ENCODE measurements at regions not wholly inside any gene's neighbourhood (a gene's known extent, or its start where the extent isn't known, plus 50 kb on each side); places are given as distances from the start of the nearest gene placed in this dataset.

DNA sequence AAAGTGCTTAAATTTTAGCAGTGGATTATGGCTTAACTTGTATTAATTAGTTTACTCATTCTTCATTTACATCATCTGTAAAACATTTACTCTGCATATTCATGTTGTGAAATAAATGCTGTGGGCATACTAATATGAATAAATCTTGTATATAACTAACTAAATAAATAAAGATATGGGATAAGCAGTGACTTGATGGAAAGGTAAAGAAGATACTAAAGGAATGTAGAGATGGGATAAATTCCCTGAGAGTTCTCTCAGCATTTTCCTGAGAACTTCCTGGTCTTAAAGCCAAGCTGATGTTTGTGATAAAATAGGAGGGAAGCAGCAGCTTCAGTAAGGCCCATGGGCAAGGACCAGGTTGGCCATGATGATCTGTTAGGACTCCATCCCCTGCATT, 652.1 kb downstream of the RNF144B start:
- TF ChIP-seq, protein P1, sequence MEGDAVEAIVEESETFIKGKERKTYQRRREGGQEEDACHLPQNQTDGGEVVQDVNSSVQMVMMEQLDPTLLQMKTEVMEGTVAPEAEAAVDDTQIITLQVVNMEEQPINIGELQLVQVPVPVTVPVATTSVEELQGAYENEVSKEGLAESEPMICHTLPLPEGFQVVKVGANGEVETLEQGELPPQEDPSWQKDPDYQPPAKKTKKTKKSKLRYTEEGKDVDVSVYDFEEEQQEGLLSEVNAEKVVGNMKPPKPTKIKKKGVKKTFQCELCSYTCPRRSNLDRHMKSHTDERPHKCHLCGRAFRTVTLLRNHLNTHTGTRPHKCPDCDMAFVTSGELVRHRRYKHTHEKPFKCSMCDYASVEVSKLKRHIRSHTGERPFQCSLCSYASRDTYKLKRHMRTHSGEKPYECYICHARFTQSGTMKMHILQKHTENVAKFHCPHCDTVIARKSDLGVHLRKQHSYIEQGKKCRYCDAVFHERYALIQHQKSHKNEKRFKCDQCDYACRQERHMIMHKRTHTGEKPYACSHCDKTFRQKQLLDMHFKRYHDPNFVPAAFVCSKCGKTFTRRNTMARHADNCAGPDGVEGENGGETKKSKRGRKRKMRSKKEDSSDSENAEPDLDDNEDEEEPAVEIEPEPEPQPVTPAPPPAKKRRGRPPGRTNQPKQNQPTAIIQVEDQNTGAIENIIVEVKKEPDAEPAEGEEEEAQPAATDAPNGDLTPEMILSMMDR (IDR thresholded peaks at IDR 0.05; ENCODE audit: low read length) = no peak
- TF ChIP-seq EZH2 (optimal IDR thresholded peaks at IDR 0.05; ENCODE audit: low read depth, low read length) = no peak

All from MM.1S (cell line).